ENCODE measurements at regions not wholly inside any gene's neighbourhood (a gene's known extent, or its start where the extent isn't known, plus 50 kb on each side); places are given as distances from the start of the nearest gene placed in this dataset.

- TF ChIP-seq, protein P1, sequence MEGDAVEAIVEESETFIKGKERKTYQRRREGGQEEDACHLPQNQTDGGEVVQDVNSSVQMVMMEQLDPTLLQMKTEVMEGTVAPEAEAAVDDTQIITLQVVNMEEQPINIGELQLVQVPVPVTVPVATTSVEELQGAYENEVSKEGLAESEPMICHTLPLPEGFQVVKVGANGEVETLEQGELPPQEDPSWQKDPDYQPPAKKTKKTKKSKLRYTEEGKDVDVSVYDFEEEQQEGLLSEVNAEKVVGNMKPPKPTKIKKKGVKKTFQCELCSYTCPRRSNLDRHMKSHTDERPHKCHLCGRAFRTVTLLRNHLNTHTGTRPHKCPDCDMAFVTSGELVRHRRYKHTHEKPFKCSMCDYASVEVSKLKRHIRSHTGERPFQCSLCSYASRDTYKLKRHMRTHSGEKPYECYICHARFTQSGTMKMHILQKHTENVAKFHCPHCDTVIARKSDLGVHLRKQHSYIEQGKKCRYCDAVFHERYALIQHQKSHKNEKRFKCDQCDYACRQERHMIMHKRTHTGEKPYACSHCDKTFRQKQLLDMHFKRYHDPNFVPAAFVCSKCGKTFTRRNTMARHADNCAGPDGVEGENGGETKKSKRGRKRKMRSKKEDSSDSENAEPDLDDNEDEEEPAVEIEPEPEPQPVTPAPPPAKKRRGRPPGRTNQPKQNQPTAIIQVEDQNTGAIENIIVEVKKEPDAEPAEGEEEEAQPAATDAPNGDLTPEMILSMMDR (IDR thresholded peaks at IDR 0.05): no peak
- TF ChIP-seq POLR2A (IDR thresholded peaks at IDR 0.05): no peak
These were observed 86.3 kb upstream of the STEAP1B start for GRCh38 chr7:22586101-22586785.

Measured in thyroid gland (tissue), 4 donors.